ENCODE measurements at regions not wholly inside any gene's neighbourhood (a gene's known extent, or its start where the extent isn't known, plus 50 kb on each side); places are given as distances from the start of the nearest gene placed in this dataset.

GRCh38 chr14:55832122-55832911, 252.3 kb downstream of the KTN1 start:
- TF ChIP-seq CTCF (IDR thresholded peaks at IDR 0.05), result no peak
- Histone ChIP-seq H3K4me1 (ENCODE audit: control insufficient read depth in 1 of 2, low read depth in 2 of 2) (no peaks in the 10 kb centered on the region), H3K27ac (no peak overlapping the region), H3K4me3 (no peak overlapping the region), H3K36me3 (no peaks in the 10 kb centered on the region), H3K27me3 (replicated peaks; ENCODE audit: insufficient read depth) (no peaks in the 10 kb centered on the region), H3K9me3 (no peaks in the 10 kb centered on the region)
- ATAC-seq (ENCODE audit: insufficient number of reproducible peaks, low FRiP score, low read depth) (no peak), DNase-seq (ENCODE audit: low spot score) (no peak)

GRCh38 chr14:55832974-55833373, 253.0 kb downstream of the KTN1 start:
- ATAC-seq (ENCODE audit: insufficient number of reproducible peaks, low FRiP score, low read depth), result no peak
- Histone ChIP-seq H3K27me3 (replicated peaks; ENCODE audit: insufficient read depth) (no peaks in the 10 kb centered on the region), H3K4me3 (no peak overlapping the region), H3K9me3 (no peaks in the 10 kb centered on the region), H3K36me3 (no peaks in the 10 kb centered on the region), H3K4me1 (ENCODE audit: control insufficient read depth in 1 of 2, low read depth in 2 of 2) (no peaks in the 10 kb centered on the region), H3K27ac (no peak overlapping the region)
- no peak for DNase-seq (ENCODE audit: low spot score)
- no peak for TF ChIP-seq CTCF (IDR thresholded peaks at IDR 0.05)

- H3K4me1 ChIP-seq (ENCODE audit: control insufficient read depth in 1 of 2, low read depth in 2 of 2), result no peaks in the 10 kb centered on the region
- H3K27ac ChIP-seq, result no peak overlapping the region
- H3K36me3 ChIP-seq, result no peaks in the 10 kb centered on the region
- no peak overlapping the region for H3K4me3 ChIP-seq
- H3K9me3 ChIP-seq, result no peaks in the 10 kb centered on the region
- no peak for DNase-seq (ENCODE audit: low spot score)
- H3K27me3 ChIP-seq (replicated peaks; ENCODE audit: insufficient read depth), result no peaks in the 10 kb centered on the region
- no peak for ATAC-seq (ENCODE audit: insufficient number of reproducible peaks, low FRiP score, low read depth)
- TF ChIP-seq CTCF (IDR thresholded peaks at IDR 0.05), result no peak
Observed at GRCh38 chr14:55834390-55834789, 254.4 kb downstream of the KTN1 start.

GRCh38 chr14:55835985-55836384, 256.0 kb downstream of the KTN1 start:
- Histone ChIP-seq H3K27me3 (replicated peaks; ENCODE audit: insufficient read depth) (no peaks in the 10 kb centered on the region), H3K36me3 (no peaks in the 10 kb centered on the region), H3K9me3 (no peaks in the 10 kb centered on the region), H3K4me3 (no peak overlapping the region), H3K27ac (no peak overlapping the region), H3K4me1 (ENCODE audit: control insufficient read depth in 1 of 2, low read depth in 2 of 2) (no peaks in the 10 kb centered on the region)
- no peak for TF ChIP-seq CTCF (IDR thresholded peaks at IDR 0.05)
- ATAC-seq (ENCODE audit: insufficient number of reproducible peaks, low FRiP score, low read depth) (no peak), DNase-seq (ENCODE audit: low spot score) (no peak)

GRCh38 chr14:55837467-55837866, 257.5 kb downstream of the KTN1 start:
- H3K4me3 ChIP-seq, result no peak overlapping the region
- no peaks in the 10 kb centered on the region for H3K27me3 ChIP-seq (replicated peaks; ENCODE audit: insufficient read depth)
- H3K27ac ChIP-seq, result no peak overlapping the region
- no peaks in the 10 kb centered on the region for H3K36me3 ChIP-seq
- no peaks in the 10 kb centered on the region for H3K9me3 ChIP-seq
- H3K4me1 ChIP-seq (ENCODE audit: control insufficient read depth in 1 of 2, low read depth in 2 of 2), result no peaks in the 10 kb centered on the region
- TF ChIP-seq CTCF (IDR thresholded peaks at IDR 0.05), result no peak
- DNase-seq (ENCODE audit: low spot score), result no peak
- no peak for ATAC-seq (ENCODE audit: insufficient number of reproducible peaks, low FRiP score, low read depth)
